ENCODE measurements at regions not wholly inside any gene's neighbourhood (a gene's known extent, or its start where the extent isn't known, plus 50 kb on each side); places are given as distances from the start of the nearest gene placed in this dataset.

DNA sequence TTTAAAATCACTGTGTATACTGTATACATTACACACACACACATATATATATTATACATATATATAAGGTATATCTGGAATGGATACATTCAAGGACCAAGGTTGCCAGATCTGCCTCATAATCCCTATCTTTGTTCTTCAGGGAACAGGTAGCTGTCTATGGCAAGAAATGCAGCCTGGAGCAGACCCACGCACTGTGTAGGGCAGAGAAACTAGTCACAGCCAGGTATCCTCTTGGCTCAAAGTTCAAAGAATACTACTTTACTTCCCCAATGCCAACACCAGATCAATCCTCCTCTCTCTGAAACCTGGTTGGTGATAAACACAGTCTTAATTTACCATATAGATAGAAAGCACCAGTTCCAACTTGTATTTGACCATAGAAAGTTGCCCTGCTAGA is 313.6 kb downstream of the PRELID2 start (continued):
- TF ChIP-seq BCLAF1 (IDR thresholded peaks at IDR 0.05) (no peak), HNF1B (CRISPR knock-in tag; IDR thresholded peaks at IDR 0.05) (no peak), ZNF317 (CRISPR knock-in tag; IDR thresholded peaks at IDR 0.05) (no peak), RBM22 (optimal IDR thresholded peaks at IDR 0.05; ENCODE audit: low read length) (no peak), STAG1 (CRISPR knock-in tag; IDR thresholded peaks at IDR 0.05) (no peak), ZNF546 (CRISPR knock-in tag; conservative IDR thresholded peaks at IDR 0.05) (no peak), ZNF224 (CRISPR knock-in tag; IDR thresholded peaks at IDR 0.05) (no peak), GFI1 (CRISPR knock-in tag; IDR thresholded peaks at IDR 0.05; ENCODE audit: borderline replicate concordance) (no peak)
- TF ChIP-seq, protein P1, sequence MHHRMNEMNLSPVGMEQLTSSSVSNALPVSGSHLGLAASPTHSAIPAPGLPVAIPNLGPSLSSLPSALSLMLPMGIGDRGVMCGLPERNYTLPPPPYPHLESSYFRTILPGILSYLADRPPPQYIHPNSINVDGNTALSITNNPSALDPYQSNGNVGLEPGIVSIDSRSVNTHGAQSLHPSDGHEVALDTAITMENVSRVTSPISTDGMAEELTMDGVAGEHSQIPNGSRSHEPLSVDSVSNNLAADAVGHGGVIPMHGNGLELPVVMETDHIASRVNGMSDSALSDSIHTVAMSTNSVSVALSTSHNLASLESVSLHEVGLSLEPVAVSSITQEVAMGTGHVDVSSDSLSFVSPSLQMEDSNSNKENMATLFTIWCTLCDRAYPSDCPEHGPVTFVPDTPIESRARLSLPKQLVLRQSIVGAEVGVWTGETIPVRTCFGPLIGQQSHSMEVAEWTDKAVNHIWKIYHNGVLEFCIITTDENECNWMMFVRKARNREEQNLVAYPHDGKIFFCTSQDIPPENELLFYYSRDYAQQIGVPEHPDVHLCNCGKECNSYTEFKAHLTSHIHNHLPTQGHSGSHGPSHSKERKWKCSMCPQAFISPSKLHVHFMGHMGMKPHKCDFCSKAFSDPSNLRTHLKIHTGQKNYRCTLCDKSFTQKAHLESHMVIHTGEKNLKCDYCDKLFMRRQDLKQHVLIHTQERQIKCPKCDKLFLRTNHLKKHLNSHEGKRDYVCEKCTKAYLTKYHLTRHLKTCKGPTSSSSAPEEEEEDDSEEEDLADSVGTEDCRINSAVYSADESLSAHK (CRISPR knock-in tag; IDR thresholded peaks at IDR 0.05; ENCODE audit: borderline replicate concordance), result no peak
- TF ChIP-seq, protein P2, sequence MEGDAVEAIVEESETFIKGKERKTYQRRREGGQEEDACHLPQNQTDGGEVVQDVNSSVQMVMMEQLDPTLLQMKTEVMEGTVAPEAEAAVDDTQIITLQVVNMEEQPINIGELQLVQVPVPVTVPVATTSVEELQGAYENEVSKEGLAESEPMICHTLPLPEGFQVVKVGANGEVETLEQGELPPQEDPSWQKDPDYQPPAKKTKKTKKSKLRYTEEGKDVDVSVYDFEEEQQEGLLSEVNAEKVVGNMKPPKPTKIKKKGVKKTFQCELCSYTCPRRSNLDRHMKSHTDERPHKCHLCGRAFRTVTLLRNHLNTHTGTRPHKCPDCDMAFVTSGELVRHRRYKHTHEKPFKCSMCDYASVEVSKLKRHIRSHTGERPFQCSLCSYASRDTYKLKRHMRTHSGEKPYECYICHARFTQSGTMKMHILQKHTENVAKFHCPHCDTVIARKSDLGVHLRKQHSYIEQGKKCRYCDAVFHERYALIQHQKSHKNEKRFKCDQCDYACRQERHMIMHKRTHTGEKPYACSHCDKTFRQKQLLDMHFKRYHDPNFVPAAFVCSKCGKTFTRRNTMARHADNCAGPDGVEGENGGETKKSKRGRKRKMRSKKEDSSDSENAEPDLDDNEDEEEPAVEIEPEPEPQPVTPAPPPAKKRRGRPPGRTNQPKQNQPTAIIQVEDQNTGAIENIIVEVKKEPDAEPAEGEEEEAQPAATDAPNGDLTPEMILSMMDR (CRISPR knock-in tag; IDR thresholded peaks at IDR 0.05), result no peak
- TF ChIP-seq, protein P3, sequence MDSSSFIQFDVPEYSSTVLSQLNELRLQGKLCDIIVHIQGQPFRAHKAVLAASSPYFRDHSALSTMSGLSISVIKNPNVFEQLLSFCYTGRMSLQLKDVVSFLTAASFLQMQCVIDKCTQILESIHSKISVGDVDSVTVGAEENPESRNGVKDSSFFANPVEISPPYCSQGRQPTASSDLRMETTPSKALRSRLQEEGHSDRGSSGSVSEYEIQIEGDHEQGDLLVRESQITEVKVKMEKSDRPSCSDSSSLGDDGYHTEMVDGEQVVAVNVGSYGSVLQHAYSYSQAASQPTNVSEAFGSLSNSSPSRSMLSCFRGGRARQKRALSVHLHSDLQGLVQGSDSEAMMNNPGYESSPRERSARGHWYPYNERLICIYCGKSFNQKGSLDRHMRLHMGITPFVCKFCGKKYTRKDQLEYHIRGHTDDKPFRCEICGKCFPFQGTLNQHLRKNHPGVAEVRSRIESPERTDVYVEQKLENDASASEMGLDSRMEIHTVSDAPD (CRISPR knock-in tag; IDR thresholded peaks at IDR 0.05), result no peak

Data from HepG2 (cell line).